Erythroblast (primary cell): ENCODE measurements at regions not wholly inside any gene's neighbourhood (a gene's known extent, or its start where the extent isn't known, plus 50 kb on each side); places are given as distances from the start of the nearest gene placed in this dataset.
"Not testable (repeated sequence)": the region's sequence is repeated elsewhere in the genome, so short reads cannot be mapped to it uniquely, and the experiment has no call there.

ENCODE experiments used
- DNase-seq, 2 experiments: peaks; one replicate each; lab custom pipeline; 2025; lab: John Stamatoyannopoulos, UW
- GATA1 ChIP-seq: IDR thresholded peaks from 2 replicates; pipeline ENCODE4 v1.6.1; 2011; ENCODE audit warnings: low read depth, mild to moderate bottlenecking, control low read depth, low read length, moderate library complexity
- POLR2A ChIP-seq: IDR thresholded peaks from 2 replicates; pipeline ENCODE4 v1.6.1; 2011; ENCODE audit warnings: mild to moderate bottlenecking, low read length

DNA sequence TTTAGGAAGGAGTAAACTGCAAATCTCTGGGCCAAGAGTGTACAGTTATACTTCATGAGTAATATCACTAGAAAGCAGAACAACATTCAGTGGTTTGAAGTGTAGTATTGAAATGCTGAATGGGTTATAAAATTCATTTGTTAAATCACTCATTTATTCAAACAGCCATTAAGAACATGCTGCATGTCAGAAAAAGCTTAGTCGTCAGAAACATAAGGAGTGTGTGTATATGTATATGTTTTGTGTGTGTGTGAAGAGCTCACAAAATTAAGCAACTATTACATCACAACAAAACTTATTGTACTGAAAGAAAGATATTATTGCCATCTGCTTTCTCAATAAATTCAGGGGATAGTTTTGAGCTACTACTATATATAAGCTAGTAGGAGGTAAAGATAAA is 165.4 kb upstream of the PCDH9 start:
- TF ChIP-seq GATA1 (no peak), POLR2A (no peak)
- DNase-seq = no peak

DNA sequence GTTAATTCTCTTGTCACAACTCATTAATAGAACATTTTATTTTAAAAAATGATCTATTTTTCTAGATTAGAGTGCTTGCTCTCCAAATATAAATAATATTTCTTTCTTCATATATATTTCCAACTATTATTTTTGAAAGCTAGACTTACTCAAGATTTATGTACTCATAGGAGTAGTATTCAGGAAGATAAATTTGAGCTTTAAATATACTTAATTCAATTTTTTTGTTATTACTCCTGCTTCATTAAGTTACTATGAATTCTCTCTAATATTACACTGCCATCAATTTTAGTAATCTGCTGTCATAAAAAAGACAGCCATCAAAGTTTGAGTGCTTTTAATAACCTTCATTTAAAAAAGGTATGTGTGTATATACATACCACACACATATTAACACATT is 161.9 kb upstream of the PCDH9 start:
- TF ChIP-seq POLR2A (no peak), GATA1 (no peak)
- DNase-seq = no peak

DNA sequence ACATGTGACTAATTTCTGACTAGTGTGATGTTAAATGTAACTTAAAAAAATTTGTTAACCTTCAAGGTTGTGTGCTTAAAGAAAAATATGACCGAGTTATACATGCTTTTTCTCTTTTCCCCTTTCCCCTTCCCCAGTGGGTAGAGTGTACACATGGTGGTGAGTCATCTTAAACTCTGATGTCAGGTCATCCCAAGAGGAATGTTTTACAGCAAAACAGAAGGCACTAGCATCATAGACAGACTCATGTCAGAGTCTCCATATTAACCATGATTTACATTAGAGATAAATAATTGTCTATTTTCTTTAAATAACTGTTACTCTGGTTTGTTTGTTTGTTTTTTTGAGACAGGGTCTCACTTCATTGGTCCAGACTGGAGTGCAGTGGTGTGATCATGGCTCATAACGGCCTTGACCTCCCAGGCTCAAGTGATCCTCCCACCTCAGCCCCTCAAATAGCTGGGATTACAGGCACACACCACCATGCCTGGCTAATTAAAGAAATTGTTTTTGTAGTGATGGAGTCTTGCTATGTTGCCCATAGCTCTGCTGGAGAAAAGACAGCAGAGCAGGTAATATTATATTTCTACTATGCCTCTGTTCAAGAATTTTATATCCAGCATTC is 160.4 kb upstream of the PCDH9 start:
- no peak for DNase-seq
- TF ChIP-seq GATA1 = no peak
- TF ChIP-seq POLR2A = no peak

DNA sequence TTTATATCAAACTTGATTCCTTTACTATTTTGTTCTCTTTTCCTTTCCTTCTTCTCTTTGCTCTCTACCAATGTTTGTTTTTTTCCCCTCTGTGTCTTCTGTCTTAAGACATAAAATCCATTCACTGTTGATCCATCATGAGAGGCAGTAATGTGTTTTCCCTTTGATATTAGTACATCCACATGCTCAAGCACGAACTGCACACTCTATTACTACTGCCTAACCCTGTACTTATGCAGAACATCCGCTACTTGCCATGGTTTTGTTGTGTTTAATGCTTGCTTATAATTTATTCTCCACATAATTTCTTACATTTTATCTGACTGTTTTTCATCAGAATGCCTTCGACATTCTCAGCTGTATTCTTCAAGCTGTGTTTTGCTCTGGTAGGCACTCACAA is 159.0 kb upstream of the PCDH9 start:
- no peak for DNase-seq
- no peak for TF ChIP-seq GATA1
- no peak for TF ChIP-seq POLR2A

DNA sequence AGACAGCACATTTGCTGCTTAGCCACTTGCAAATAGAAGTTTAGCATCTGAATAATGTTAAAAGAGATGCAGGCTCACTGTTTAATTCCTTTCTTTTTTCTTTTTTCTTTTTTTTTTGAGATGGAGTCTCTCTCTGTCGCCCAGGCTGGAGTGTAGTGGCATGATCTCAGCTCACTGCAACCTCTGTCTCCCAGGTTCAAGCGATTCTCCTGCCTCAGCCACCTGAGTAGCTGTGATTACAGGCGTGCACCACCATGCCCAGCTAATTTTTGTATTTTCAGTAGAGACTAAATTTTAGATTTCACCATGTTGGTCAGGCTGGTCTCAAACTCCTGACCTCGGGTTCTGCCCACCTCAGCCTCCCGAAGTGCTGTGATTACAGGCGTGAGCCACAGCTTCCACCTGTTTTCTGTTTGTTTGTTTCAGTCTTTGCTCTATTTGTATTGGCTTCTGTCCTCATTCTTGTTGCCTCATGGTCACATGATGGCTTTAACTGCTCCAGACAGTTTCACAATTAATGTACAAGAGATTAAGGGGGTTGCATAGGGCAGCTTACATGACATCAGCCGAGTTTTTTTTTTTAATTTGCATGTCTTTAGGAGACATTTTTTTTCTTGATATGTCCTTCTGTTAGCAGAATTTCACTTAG is 153.1 kb upstream of the PCDH9 start:
- not testable (repeated sequence) for DNase-seq

DNA sequence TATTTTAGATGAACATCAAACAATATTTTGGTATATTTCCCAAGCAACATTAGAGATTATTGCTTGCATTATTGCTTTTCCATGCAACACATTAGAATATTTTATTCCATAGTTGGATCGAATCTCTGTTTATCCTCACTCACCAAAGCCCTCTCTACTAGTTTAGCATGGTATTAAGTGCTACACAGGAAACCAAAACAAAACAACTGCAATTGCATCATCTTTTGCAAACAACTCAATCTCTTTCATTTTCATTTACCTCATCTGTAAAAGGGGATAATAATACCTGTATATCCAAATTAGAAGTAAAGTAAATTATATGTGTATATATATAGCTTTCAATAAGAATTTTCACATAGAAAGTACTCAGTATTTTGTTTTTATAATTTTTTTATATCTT is 147.8 kb upstream of the PCDH9 start:
- no peak for TF ChIP-seq GATA1
- no peak for TF ChIP-seq POLR2A
- no peak for DNase-seq

DNA sequence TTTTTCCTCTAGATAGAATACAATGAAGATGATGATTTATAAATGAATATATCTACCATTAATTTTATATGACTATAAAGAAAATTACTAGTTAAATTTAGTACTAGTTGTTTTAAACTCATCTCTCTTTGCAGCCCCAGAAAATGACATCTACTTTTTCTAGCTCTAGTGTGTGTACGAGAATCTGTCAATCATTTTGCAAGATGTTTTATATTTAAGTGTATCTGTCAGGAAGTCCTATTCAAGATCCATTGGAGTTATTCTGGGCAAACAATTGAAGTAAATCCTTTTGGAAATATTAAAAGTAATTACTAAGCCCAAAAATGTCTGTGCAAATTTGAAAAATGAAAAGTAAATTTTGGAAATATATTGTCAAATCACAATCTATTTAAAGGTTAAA is 144.3 kb upstream of the PCDH9 start:
- TF ChIP-seq POLR2A = no peak
- no peak for TF ChIP-seq GATA1
- DNase-seq = no peak

DNA sequence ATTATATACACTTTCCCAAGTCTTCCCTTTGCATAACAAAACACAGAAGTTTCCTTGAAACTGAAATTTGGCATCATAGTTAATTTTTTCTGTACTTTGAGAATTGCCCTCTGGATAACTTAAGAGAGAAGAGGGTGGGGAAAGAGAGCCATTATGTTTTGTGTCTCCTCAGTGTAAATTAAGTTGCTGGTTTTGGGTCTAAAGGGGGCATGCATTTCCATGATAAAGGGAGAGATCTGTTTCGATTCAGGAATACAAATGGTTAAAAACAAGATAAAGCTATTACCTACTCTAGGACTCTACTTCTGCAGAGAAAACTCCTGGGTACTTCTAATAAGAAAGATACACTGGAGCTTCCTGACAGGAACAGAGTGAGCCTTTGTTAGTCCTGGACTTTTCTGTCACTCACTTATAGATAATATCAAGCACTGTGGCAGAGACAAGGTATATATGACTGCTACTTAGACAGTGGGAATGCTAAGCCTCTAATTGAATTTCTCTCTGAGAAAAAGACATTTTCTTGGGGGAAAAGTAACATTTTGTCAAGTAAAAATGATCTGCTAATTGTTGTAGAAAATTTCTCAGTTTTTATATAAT is 142.8 kb upstream of the PCDH9 start:
- TF ChIP-seq GATA1 (no peak), POLR2A (no peak)
- no peak for DNase-seq

DNA sequence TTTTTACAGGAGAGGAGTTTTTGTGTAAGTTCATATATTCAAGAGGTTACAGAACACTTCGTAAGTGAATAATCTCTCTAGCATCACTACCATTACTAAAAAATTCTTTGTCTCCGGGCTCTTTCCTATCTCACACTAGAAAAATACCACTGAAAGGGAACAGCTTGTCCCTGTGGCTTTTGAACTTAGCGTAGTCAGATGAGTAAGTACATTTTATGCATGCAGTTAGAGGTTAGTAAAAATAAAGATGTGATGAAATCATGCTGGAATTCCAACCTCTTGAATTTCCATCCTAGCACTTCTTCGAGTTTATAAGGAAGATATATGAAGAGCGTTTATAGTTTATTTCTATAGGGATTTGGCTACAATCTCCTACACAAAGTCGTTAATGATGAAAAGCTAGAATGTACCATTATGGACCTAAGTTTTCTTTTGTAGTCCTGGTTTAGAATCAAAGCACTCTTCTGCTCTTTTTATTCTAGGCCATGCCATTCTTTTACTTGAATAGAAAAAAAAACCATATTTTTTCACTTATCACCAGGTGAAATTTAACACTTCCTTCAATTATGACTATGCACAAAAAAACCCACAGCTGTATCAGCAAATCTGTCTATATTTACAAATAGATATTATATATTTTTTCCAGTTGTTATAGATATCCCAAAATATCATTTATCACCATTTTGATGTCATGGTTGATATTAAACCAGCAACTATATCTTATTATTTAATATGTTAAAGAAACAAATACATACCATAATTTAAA is 139.9 kb upstream of the PCDH9 start:
- no peak for DNase-seq
- TF ChIP-seq POLR2A = no peak
- no peak for TF ChIP-seq GATA1

DNA sequence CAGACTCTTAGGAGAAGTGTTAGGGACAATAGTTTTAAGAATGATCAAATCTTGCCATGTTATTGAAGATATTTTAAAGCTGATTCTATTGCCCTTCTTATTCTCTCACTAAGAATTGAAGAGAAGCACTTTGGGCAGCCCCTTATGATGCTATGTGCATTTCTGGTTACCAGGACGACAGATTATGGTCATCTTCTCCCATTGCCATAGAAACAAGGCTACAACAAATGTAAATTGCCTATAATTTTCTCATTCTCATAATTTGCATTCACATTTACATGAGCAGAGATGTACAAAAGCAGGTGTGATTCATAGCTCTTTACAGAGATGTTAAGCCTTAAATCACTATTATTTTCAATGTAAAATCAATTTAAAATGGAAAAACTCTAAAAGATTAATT is 137.3 kb upstream of the PCDH9 start:
- TF ChIP-seq POLR2A (no peak), GATA1 (no peak)
- no peak for DNase-seq

DNA sequence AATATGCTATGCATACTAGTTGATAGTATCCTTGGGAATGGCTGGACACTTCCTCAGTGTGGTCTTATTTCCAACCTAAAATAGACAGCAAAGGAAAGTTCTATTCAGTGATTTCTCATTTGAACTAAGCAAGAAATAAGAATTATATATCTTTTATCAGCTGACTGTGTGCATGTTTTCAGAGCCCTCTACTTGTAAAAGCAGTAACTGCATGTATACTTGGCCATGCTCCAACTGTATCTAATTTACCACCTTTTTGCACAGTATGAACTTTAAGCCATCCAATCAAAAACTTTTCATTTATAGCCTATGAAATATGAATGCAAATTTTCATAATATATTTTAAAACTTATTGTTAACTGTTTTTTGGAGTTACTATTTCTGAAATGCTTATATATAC is 136.4 kb upstream of the PCDH9 start:
- DNase-seq = peak; percentile 1 to 3
- TF ChIP-seq POLR2A (no peak), GATA1 (no peak)

DNA sequence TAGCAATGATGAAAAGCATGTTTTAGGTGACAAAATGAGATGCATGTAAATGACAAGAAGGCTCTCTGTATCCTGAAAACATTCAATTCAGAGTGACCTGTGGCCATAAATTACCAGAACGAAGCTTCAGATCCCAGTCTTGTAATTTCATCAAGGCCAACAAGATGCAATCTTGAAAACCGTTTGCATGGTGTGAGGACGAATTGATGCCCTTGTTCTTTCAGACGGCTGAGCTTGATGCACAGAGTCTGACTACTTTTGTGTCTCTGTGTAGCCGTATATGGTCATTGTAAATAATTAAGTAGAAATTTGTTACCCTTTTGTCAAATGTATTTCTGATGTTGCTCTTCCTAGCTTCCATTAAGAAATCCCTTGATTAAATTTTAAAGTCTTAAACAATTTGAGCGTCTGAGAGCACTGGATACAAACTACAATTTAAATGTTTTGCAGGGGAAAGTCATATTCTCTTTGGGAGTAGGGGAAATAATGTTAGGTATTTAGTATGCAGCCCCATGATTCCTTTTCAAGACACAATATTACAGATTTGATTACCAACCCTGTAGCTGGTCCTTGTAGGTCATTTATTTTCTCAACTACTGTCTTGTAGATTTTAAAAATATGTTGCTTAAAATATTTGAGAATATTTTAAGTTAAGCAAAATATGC is 125.8 kb upstream of the PCDH9 start:
- DNase-seq = no peak
- TF ChIP-seq GATA1 (no peak), POLR2A (no peak)

DNA sequence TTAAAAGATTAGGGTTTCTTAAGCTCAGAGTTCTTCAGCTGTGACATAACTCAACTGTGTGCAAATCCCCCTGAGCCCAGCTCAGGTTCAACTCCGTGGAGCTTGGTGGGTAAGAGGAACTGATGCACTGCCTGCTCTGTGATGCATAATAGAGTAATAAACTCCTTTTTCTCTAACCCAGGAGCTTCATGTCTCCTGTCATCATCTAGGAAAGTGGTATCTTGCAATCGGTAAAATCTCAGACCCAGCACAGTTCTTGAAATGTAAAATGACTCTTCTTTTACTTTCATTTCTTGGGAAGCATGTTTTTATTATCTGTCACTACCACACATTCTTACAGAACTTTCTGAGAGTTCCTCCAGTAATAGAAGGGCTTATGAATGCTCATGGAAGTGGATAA is 123.8 kb upstream of the PCDH9 start:
- no peak for DNase-seq
- no peak for TF ChIP-seq GATA1
- TF ChIP-seq POLR2A = no peak

DNA sequence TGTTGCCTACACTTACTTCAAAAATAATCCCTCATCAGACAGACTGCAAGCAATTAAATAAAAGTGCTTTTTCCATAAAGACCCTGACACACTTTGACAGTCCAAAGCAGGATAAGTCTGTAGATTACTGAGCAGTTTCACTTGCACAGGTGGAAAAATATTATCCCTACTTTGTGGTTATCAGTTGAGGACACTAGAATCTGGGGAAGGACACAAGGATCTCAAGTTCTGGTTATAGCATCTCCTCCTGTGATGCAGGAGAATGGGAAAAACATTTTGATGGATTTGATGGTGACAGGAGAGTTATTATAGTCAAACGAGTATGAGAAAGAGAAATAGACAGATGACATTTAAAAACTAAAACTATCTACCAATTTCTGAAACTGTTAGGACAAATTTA is 122.9 kb upstream of the PCDH9 start:
- TF ChIP-seq GATA1 (no peak), POLR2A (no peak)

More for the DNA sequence above, 122.9 kb upstream of the PCDH9 start:
- no peak for DNase-seq
